Activated T-helper 1 cell treated with anti-CD3 and anti-CD28 coated beads, Interleukin-12 subunit alpha, Interleukin-12 subunit beta, Interleukin-2, Interleukin-4 antibody, amounts not matched to agents 30 ng/mL and 10 ng/mL and 1 ng/mL, durations not matched to agents 14 hours and 24 hours and 36 hours (primary cell): ENCODE measurements at regions not wholly inside any gene's neighbourhood (a gene's known extent, or its start where the extent isn't known, plus 50 kb on each side); places are given as distances from the start of the nearest gene placed in this dataset.

ENCODE experiments used
- DNase-seq: peaks from one replicate; pipeline ENCODE4 v3.0.0; 2021; ENCODE audit warnings: low spot score
- H3K27ac Mint-ChIP-seq: one replicate; pipeline ENCODE4 v1.8.0; 2021; ENCODE audit warnings: mild to moderate bottlenecking, mixed read lengths
- H3K27me3 Mint-ChIP-seq: one replicate; pipeline ENCODE4 v1.8.0; 2022; ENCODE audit warnings: mild to moderate bottlenecking, moderate library complexity, mixed read lengths; ENCODE audit not compliant: insufficient read depth
- H3K36me3 Mint-ChIP-seq: one replicate; pipeline ENCODE4 v1.8.0; 2021; ENCODE audit warnings: low read depth, mixed read lengths
- H3K4me1 Mint-ChIP-seq: one replicate; pipeline ENCODE4 v1.8.0; 2021; ENCODE audit warnings: low read depth, mixed read lengths
- H3K4me3 Mint-ChIP-seq: one replicate; pipeline ENCODE4 v1.8.0; 2021; ENCODE audit warnings: mild to moderate bottlenecking, moderate library complexity, mixed read lengths
- H3K9me3 Mint-ChIP-seq: one replicate; pipeline ENCODE4 v1.8.0; 2021; ENCODE audit warnings: mixed read lengths
- intact Hi-C: fragments of 100-400 bp; cut with micrococcal nuclease; formaldehyde crosslinking; loops from one replicate; pipeline ENCODE4 v1.15.1; 2024

DNA sequence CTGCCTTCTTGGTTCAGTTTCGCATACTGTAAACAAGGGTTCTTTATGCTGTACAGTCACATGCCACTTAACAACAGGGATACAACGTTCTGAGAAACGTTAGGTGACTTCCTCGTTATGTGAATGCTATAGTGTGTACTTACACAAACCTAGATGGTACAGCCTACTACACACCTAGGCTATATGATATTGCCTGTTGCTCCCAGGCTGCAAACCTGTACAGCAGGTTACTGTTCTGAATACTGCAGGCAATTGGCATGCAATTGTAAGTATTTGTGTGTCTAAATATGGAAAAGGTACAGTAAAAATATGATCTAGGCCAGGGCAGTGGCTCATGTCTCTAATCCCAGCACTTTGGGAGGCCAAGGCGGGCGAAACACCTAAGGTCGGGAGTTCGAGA, 85.7 kb upstream of the PRDM11 start:
- Mint-ChIP-seq H3K27ac (no peak overlapping the region), H3K9me3 (no peaks in the 10 kb centered on the region)
- intact Hi-C loops, result no loop called here

DNA sequence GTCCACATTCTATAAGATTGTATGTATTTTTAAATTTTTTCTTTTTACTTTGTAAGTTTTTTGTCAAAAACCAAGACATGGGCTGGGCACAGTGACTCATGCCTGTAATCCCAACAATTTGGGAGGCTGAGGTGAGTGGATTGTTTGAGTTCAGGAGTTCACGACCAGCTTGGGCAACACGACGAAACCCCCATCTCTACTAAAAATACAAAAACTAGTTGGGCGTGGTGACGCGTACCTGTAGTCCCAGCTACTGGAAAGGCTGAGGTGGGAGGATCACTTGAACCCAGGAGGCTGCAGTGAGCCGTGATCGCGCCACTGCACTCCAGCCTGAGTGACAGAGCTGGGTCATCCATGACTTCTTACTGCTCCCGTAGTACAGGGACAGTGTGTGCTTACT, 84.8 kb upstream of the PRDM11 start:
- Mint-ChIP-seq H3K27me3 (peaks cover 5% of the 10 kb centered on the region), H3K27ac (no peak overlapping the region)

More for the DNA sequence above, 85.7 kb upstream of the PRDM11 start:
- no peak for DNase-seq
- no peak overlapping the region for H3K4me3 Mint-ChIP-seq
- H3K27me3 Mint-ChIP-seq, result peaks cover 5% of the 10 kb centered on the region
- H3K4me1 Mint-ChIP-seq, result no peaks in the 10 kb centered on the region
- H3K36me3 Mint-ChIP-seq, result no peaks in the 10 kb centered on the region

DNA sequence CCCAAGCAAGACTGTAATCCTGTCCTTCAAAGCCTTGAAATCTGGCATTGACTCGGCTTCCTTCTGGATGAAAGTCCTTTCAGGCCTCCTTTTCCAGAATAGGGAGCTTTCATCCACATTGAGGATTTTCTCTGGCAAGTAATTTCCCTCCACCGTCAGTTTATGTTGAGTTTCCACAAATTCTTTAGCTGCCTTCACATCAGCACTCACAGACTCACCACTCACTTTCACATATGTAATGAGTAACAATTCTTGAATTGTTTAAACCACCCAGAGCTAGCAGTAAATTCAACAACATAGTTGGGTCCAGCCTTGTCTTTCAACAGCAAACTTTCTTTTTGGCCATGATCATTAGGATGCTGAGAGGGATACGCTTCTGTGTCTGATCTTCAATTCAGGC, 84.3 kb upstream of the PRDM11 start:
- H3K36me3 Mint-ChIP-seq, result no peaks in the 10 kb centered on the region
- H3K27me3 Mint-ChIP-seq, result peaks cover 5% of the 10 kb centered on the region
- no peak for DNase-seq
- H3K27ac Mint-ChIP-seq, result no peak overlapping the region
- H3K4me1 Mint-ChIP-seq, result no peaks in the 10 kb centered on the region
- H3K4me3 Mint-ChIP-seq, result no peak overlapping the region
- H3K9me3 Mint-ChIP-seq, result no peaks in the 10 kb centered on the region
- intact Hi-C loops, result no loop called here

More for the DNA sequence above, 84.8 kb upstream of the PRDM11 start:
- Mint-ChIP-seq H3K4me3 (no peak overlapping the region), H3K36me3 (no peaks in the 10 kb centered on the region), H3K9me3 (no peaks in the 10 kb centered on the region), H3K4me1 (no peaks in the 10 kb centered on the region)
- intact Hi-C loops, result no loop called here
- no peak for DNase-seq

DNA sequence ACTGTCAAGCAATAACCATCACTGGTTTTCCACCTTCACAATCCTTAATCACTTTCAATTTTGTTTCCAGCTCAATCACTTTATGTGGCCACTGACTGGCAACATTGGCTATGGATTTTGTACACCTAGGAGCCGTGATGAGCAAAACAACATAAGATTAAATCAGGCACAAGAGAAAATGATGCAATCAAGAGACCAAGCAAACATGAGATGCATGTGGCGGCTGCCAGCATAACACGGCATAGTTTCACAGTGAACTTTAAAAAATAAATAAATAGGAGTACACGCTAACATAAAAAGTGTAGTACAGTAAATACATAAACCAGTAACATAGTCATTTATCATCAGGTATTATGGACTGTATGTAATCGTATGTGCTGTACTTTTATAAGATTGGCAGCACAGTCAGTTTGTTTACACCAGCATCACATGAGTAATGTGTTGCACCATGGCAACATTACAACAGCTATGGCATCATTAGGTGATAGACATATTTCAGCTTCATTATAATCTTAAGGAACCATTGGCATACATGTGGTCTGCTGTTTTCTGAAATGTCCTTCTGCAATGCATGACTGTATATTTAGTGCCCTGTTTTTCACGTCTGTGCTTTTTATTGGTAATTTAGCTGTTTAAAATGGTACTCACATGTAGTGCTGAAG, 83.3 kb upstream of the PRDM11 start:
- Mint-ChIP-seq H3K36me3 (no peaks in the 10 kb centered on the region), H3K9me3 (no peaks in the 10 kb centered on the region), H3K27ac (no peak overlapping the region), H3K27me3 (peaks cover 5% of the 10 kb centered on the region), H3K4me1 (no peaks in the 10 kb centered on the region), H3K4me3 (no peak overlapping the region)
- DNase-seq, result no peak
- intact Hi-C loops, result no loop called here

DNA sequence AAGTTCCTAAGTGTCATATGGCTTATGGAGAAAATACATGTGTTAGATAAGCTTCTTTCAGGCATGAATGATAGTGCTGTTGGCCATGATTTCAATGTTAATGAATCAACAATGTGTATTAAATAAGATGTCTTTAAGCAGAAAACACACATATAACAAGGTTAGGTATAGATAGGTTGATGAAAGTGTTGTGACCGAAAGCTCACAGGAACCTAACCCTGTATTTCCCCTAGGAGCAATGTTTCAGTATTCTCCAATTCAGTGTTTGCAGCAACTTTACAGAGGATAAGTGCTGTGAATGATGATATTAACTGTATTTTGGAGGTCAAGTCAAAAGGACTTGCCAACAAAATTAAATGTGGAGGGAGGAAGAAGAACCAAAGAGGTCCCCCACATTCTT, 82.8 kb upstream of the PRDM11 start:
- H3K9me3 Mint-ChIP-seq, result no peaks in the 10 kb centered on the region
- no peaks in the 10 kb centered on the region for H3K4me1 Mint-ChIP-seq
- H3K27ac Mint-ChIP-seq, result no peak overlapping the region
- H3K36me3 Mint-ChIP-seq, result no peaks in the 10 kb centered on the region
- DNase-seq, result no peak
- peaks cover 5% of the 10 kb centered on the region for H3K27me3 Mint-ChIP-seq
- H3K4me3 Mint-ChIP-seq, result no peak overlapping the region
- intact Hi-C loops, result no loop called here

DNA sequence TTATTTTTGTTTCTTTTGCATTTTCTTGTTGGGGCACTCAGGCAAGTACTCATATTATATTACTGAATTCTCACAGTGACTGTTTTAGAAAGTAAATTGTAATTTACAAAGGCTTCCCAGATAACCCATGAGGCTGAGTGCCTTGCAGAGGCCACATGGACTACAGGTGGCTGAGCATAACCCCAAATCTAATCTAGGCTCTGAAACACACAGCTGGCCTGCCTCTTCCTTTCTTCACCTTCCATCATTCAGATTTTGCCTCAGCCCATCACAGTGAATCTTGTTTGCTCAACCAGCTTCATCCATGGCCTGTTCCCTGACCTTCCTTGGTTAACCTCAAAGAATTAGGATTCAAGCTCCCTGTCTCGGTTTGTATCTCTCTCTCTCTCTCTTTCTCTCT, 78.5 kb upstream of the PRDM11 start:
- peaks cover 2% of the 10 kb centered on the region for H3K27me3 Mint-ChIP-seq
- no peaks in the 10 kb centered on the region for H3K36me3 Mint-ChIP-seq
- no peak for DNase-seq
- no peaks in the 10 kb centered on the region for H3K9me3 Mint-ChIP-seq
- H3K4me1 Mint-ChIP-seq, result no peaks in the 10 kb centered on the region
- H3K27ac Mint-ChIP-seq, result no peak overlapping the region
- no peak overlapping the region for H3K4me3 Mint-ChIP-seq
- intact Hi-C loops, result no loop called here

DNA sequence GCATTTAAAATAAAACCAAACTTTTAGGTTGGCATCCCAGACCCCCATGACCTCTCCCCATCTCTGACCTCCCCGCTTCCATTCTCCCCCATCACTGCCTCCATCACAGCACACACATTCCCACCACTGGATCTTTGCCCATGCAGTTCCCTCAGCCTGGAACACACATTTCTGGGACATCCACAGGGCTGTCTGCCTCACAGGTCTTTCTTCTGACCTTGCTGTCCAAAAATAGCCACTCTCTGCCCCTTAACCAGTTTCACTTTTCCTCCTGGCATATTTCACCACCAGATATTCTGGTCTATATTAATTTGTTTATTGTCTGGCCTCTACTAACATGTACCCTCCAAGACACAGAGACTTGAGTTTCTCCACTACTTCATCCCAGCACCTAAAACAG, 75.2 kb upstream of the PRDM11 start:
- H3K4me3 Mint-ChIP-seq, result no peak overlapping the region
- H3K36me3 Mint-ChIP-seq, result no peaks in the 10 kb centered on the region

DNA sequence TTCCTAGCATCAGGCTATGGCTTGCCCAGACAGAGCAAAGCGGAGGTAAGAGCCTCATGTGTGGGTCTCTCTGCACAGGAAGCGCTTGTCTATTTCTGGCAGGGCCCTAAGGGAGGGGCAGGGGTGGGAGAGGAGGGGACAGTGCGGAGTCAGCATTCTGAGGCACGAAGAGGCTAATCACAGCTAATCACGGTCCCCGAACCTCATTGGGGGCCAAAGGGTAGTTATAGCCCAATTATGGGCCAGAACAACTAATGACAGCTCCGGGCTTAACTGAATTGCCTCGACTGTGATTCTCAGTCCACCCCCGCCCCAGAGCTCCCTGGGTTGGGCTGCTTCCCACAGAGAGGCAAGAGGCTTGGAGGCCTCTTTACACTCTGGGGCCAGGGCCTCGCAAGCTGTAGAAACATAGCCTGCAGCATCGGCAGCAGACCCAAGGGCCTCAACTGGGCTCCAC, 72.7 kb upstream of the PRDM11 start:
- H3K4me1 Mint-ChIP-seq, result peaks cover under 1% of the 10 kb centered on the region
- no peaks in the 10 kb centered on the region for H3K36me3 Mint-ChIP-seq
- DNase-seq, result no peak
- H3K4me3 Mint-ChIP-seq, result no peak overlapping the region
- no peak overlapping the region for H3K27ac Mint-ChIP-seq
- H3K9me3 Mint-ChIP-seq, result no peaks in the 10 kb centered on the region
- intact Hi-C loops, result no loop called here
- H3K27me3 Mint-ChIP-seq, result peaks cover 11% of the 10 kb centered on the region

More for the DNA sequence above, 75.2 kb upstream of the PRDM11 start:
- no peaks in the 10 kb centered on the region for H3K9me3 Mint-ChIP-seq
- H3K27ac Mint-ChIP-seq, result no peak overlapping the region
- intact Hi-C loops, result no loop called here
- DNase-seq, result no peak
- H3K4me1 Mint-ChIP-seq, result no peaks in the 10 kb centered on the region
- peaks cover 2% of the 10 kb centered on the region for H3K27me3 Mint-ChIP-seq

DNA sequence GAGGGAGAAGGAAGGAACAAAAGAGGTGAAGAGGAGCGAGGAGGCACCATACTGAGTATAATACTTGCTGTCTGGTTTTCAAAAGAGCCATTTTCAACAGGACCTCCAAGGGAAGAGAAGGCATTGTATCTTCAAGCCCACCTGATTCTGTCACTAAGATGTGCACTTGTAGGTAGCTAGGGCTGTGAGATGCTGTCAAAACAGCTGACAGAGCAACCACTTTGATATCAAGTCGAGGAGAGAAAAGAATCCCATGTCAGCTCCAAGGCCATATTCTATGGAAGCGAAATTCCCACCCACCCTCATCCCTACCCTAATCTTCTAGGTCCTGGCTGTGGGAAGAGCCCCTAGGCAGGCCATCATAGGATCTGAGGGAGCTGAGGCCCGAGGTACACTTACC, 70.9 kb upstream of the PRDM11 start:
- Mint-ChIP-seq H3K4me3 (no peak overlapping the region), H3K27me3 (peaks cover 11% of the 10 kb centered on the region), H3K27ac (no peak overlapping the region), H3K36me3 (no peaks in the 10 kb centered on the region), H3K4me1 (peaks cover 19% of the 10 kb centered on the region), H3K9me3 (no peaks in the 10 kb centered on the region)
- no peak for DNase-seq
- intact Hi-C loops, result no loop called here

DNA sequence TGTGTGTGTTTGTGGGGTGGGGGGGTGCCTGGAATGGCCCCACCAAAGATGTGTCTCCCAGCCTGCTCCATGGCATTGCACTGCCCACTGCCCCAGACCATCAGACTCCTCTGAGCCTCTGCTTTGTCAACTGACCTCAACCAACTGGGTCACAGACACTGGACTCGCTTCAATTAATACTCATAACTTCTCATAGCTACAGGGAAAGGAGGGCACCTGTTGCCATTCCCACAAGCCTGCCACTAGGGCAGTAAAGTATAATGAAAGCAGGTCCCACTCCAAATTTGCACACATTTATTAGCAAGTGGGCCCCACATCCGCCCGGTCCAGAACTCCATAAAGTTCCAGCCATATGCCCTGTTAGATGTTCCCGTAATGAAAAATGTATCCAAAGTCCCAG, 70.5 kb upstream of the PRDM11 start:
- H3K9me3 Mint-ChIP-seq, result no peaks in the 10 kb centered on the region
- DNase-seq, result no peak
- intact Hi-C loops, result no loop called here

DNA sequence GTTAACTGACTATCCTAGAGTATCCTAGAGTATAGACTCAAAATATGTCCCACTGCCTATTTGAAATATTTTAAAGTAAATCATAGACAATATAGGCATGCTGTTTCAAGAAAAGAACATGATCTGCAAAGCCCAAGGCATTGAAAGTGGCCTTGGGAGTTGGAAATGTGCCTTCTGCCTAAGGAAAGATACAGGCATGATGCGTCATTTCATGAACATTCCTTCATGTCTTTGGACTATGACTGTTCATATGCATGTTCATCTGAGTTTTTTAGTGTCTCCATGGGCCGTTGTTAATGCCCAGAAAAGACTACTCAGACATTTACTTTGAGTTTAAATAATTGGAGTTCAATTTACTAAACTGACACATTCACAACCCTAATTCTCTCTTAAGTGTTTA, 69.7 kb upstream of the PRDM11 start:
- Mint-ChIP-seq H3K9me3 (no peaks in the 10 kb centered on the region), H3K36me3 (no peaks in the 10 kb centered on the region), H3K4me3 (no peak overlapping the region), H3K4me1 (peaks cover 22% of the 10 kb centered on the region), H3K27me3 (peaks cover 8% of the 10 kb centered on the region), H3K27ac (no peak overlapping the region)
- intact Hi-C loops, result no loop called here
- DNase-seq, result no peak

More for the DNA sequence above, 70.5 kb upstream of the PRDM11 start:
- H3K27ac Mint-ChIP-seq, result no peak overlapping the region
- peaks cover 11% of the 10 kb centered on the region for H3K27me3 Mint-ChIP-seq
- no peaks in the 10 kb centered on the region for H3K36me3 Mint-ChIP-seq
- no peak overlapping the region for H3K4me3 Mint-ChIP-seq
- H3K4me1 Mint-ChIP-seq, result peaks cover 22% of the 10 kb centered on the region

DNA sequence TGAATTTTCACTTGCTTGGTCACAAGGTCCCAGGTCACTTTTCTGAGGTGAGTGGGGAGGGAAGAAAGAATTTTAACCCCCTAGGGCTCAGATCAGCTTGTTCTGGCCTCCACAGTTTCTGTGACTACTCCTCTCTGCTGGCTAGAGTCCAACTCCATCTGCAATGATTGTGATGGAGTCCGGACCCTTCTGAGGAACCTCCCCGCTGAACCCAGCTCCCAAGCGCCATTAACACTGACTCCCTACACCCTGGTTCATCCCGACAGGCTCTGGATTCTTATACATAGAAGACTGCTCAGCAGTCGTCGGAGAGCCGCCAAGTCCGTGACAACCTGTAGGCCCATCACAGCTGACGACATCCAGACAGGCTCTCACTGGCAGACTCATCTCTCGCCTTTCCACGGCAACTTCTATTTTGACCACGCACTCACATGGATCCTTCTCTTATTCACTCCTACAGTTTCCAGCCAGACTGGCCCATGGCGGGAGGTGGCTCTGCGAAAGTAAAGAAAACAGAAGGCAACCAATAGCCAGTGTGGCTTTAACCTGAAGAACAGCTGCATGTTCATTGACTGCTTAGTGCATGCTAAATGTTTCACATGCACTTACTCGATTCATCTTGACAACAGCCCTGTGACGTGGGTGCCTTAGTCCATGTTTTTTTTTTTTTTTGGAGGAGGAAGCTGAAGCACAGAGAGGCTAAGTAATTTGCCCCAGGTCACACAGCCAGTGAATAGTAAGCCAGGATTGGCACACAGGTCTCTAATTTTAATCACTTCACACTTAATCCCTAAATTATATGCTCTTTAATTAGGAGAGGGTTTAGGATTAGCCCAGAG, 68.0 kb upstream of the PRDM11 start:
- no peak overlapping the region for H3K27ac Mint-ChIP-seq
- H3K4me1 Mint-ChIP-seq, result peaks cover 31% of the 10 kb centered on the region
- intact Hi-C loops, result no loop called here

DNA sequence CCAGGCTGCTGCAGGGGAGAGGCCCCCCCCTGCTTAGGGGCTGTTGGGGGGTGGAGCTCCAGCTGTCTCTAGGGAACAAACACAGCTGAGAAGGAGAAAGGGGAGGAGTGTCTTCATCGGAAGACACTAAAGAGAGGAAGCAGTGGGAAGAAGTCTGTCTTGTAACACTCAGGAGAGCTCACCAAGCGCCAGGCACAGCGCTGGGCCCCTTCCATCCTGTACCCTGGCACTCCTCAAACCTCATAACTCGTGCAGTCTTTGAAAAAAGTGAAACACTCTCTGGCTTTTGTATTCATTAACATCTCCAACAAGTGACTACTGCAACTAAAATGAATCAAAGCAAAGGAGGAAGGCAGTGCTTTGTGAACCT, 67.4 kb upstream of the PRDM11 start:
- DNase-seq, result no peak
- Mint-ChIP-seq H3K36me3 (no peaks in the 10 kb centered on the region), H3K27ac (no peak overlapping the region), H3K9me3 (no peaks in the 10 kb centered on the region), H3K27me3 (peaks cover 8% of the 10 kb centered on the region), H3K4me3 (no peak overlapping the region), H3K4me1 (peaks cover 37% of the 10 kb centered on the region)
- intact Hi-C loops, result no loop called here

More for the DNA sequence above, 68.0 kb upstream of the PRDM11 start:
- H3K36me3 Mint-ChIP-seq, result no peaks in the 10 kb centered on the region
- no peak overlapping the region for H3K4me3 Mint-ChIP-seq
- no peak for DNase-seq
- H3K27me3 Mint-ChIP-seq, result peaks cover 8% of the 10 kb centered on the region
- H3K9me3 Mint-ChIP-seq, result no peaks in the 10 kb centered on the region
